ENCODE measurements at regions not wholly inside any gene's neighbourhood (a gene's known extent, or its start where the extent isn't known, plus 50 kb on each side); places are given as distances from the start of the nearest gene placed in this dataset.
A peak's percentile ranks its signal among the peaks of the same experiment; 100 is the strongest.

GRCh38 chr18:78557371-78557770, 422.2 kb upstream of the SALL3 start:
- TF ChIP-seq POLR2A (IDR thresholded peaks at IDR 0.05; ENCODE audit: low read length) (no peak), GATA1 (IDR thresholded peaks at IDR 0.05; ENCODE audit: low read depth, low read length) (no peak)
- DNase-seq, result no peak

GRCh38 chr18:78558101-78558810, 421.4 kb upstream of the SALL3 start:
- TF ChIP-seq POLR2A (IDR thresholded peaks at IDR 0.05; ENCODE audit: low read length), result no peak
- TF ChIP-seq GATA1 (IDR thresholded peaks at IDR 0.05; ENCODE audit: low read depth, low read length), result no peak
- DNase-seq, result no peak

- TF ChIP-seq POLR2A (IDR thresholded peaks at IDR 0.05; ENCODE audit: low read length) (no peak), GATA1 (IDR thresholded peaks at IDR 0.05; ENCODE audit: low read depth, low read length) (no peak)
- DNase-seq, result peak; percentile 10 to 12
These were observed 420.7 kb upstream of the SALL3 start for GRCh38 chr18:78558948-78559347.

- TF ChIP-seq POLR2A (IDR thresholded peaks at IDR 0.05; ENCODE audit: low read length) (no peak), GATA1 (IDR thresholded peaks at IDR 0.05; ENCODE audit: low read depth, low read length) (no peak)
- DNase-seq, result no peak
These were observed 420.0 kb upstream of the SALL3 start for GRCh38 chr18:78559584-78559983.

GRCh38 chr18:78561757-78562510, 417.7 kb upstream of the SALL3 start:
- TF ChIP-seq POLR2A (IDR thresholded peaks at IDR 0.05; ENCODE audit: low read length), result no peak
- TF ChIP-seq GATA1 (IDR thresholded peaks at IDR 0.05; ENCODE audit: low read depth, low read length), result no peak
- DNase-seq, result no peak

- TF ChIP-seq POLR2A (IDR thresholded peaks at IDR 0.05; ENCODE audit: low read length) (no peak), GATA1 (IDR thresholded peaks at IDR 0.05; ENCODE audit: low read depth, low read length) (no peak)
These were observed 417.1 kb upstream of the SALL3 start for GRCh38 chr18:78562531-78562961.

GRCh38 chr18:78563110-78563509, 416.5 kb upstream of the SALL3 start:
- TF ChIP-seq GATA1 (IDR thresholded peaks at IDR 0.05; ENCODE audit: low read depth, low read length) (no peak), POLR2A (IDR thresholded peaks at IDR 0.05; ENCODE audit: low read length) (no peak)
- no peak for DNase-seq

More at GRCh38 chr18:78562531-78562961, 417.1 kb upstream of the SALL3 start:
- DNase-seq, result no peak

- DNase-seq, result no peak
- TF ChIP-seq POLR2A (IDR thresholded peaks at IDR 0.05; ENCODE audit: low read length) (no peak), GATA1 (IDR thresholded peaks at IDR 0.05; ENCODE audit: low read depth, low read length) (no peak)
These were observed 415.6 kb upstream of the SALL3 start for GRCh38 chr18:78564030-78564429.

GRCh38 chr18:78564518-78564917, 415.1 kb upstream of the SALL3 start:
- TF ChIP-seq POLR2A (IDR thresholded peaks at IDR 0.05; ENCODE audit: low read length) (no peak), GATA1 (IDR thresholded peaks at IDR 0.05; ENCODE audit: low read depth, low read length) (no peak)
- DNase-seq, result no peak

- DNase-seq, result no peak
- TF ChIP-seq POLR2A (IDR thresholded peaks at IDR 0.05; ENCODE audit: low read length) (no peak), GATA1 (IDR thresholded peaks at IDR 0.05; ENCODE audit: low read depth, low read length) (no peak)
These were observed 414.4 kb upstream of the SALL3 start for GRCh38 chr18:78565240-78565639.

GRCh38 chr18:78566065-78566464, 413.6 kb upstream of the SALL3 start:
- no peak for TF ChIP-seq GATA1 (IDR thresholded peaks at IDR 0.05; ENCODE audit: low read depth, low read length)
- TF ChIP-seq POLR2A (IDR thresholded peaks at IDR 0.05; ENCODE audit: low read length), result no peak
- DNase-seq, result no peak

GRCh38 chr18:78566720-78567119, 412.9 kb upstream of the SALL3 start:
- no peak for DNase-seq
- TF ChIP-seq GATA1 (IDR thresholded peaks at IDR 0.05; ENCODE audit: low read depth, low read length) (no peak), POLR2A (IDR thresholded peaks at IDR 0.05; ENCODE audit: low read length) (no peak)

GRCh38 chr18:78571063-78571785, 408.4 kb upstream of the SALL3 start:
- no peak for DNase-seq
- TF ChIP-seq GATA1 (IDR thresholded peaks at IDR 0.05; ENCODE audit: low read depth, low read length), result no peak
- no peak for TF ChIP-seq POLR2A (IDR thresholded peaks at IDR 0.05; ENCODE audit: low read length)

GRCh38 chr18:78571831-78572347, 407.7 kb upstream of the SALL3 start:
- no peak for TF ChIP-seq POLR2A (IDR thresholded peaks at IDR 0.05; ENCODE audit: low read length)
- no peak for DNase-seq

Measured in erythroblast (primary cell).